Hepatocyte (in vitro differentiated cells): ENCODE measurements at regions not wholly inside any gene's neighbourhood (a gene's known extent, or its start where the extent isn't known, plus 50 kb on each side); places are given as distances from the start of the nearest gene placed in this dataset.

Experiments
- DNase-seq: peaks from one replicate; pipeline ENCODE4 v3.0.0-alpha.2; 2016; ENCODE audit warnings: low spot score
- H2AFZ ChIP-seq: fragments of 200-600 bp; sonication (generic); 2 replicates; pipeline ENCODE4 v1.6.0; 2016; ENCODE audit warnings: antibody characterized with exemption, mild to moderate bottlenecking
- H3K27ac ChIP-seq: fragments of 200-600 bp; sonication (generic); 2 replicates; pipeline ENCODE4 v1.5.1; 2016; ENCODE audit warnings: mild to moderate bottlenecking
- H3K27me3 ChIP-seq: fragments of 200-600 bp; sonication (generic); 2 replicates; pipeline ENCODE4 v1.6.1; 2016
- H3K36me3 ChIP-seq: fragments of 200-600 bp; sonication (generic); replicated peaks from 2 replicates; pipeline ENCODE4 v1.5.1; 2016; ENCODE audit warnings: low read depth; ENCODE audit not compliant: insufficient read depth
- H3K4me1 ChIP-seq: fragments of 200-600 bp; sonication (generic); 2 replicates; pipeline ENCODE4 v1.5.1; 2016; ENCODE audit warnings: mild to moderate bottlenecking, moderate library complexity; ENCODE audit not compliant: insufficient read depth
- H3K4me2 ChIP-seq: fragments of 200-600 bp; sonication (generic); 2 replicates; pipeline ENCODE4 v1.6.0; 2016
- H3K4me3 ChIP-seq: fragments of 200-600 bp; sonication (generic); 2 replicates; pipeline ENCODE4 v1.5.1; 2016; ENCODE audit warnings: mild to moderate bottlenecking
- H3K79me2 ChIP-seq: fragments of 200-600 bp; sonication (generic); 2 replicates; pipeline ENCODE4 v1.6.0; 2017; ENCODE audit warnings: mild to moderate bottlenecking
- H3K9me2 ChIP-seq: fragments of 200-600 bp; sonication (generic); replicated peaks from 2 replicates; pipeline ENCODE4 v1.6.0; 2017; ENCODE audit warnings: mild to moderate bottlenecking; ENCODE audit not compliant: insufficient read depth
- H3K9me3 ChIP-seq: fragments of 200-600 bp; sonication (generic); 2 replicates; pipeline ENCODE4 v1.5.1; 2016; ENCODE audit warnings: low read depth, mild to moderate bottlenecking
- H4K20me1 ChIP-seq: fragments of 200-600 bp; sonication (generic); 2 replicates; pipeline ENCODE4 v1.6.0; 2016; ENCODE audit warnings: mild to moderate bottlenecking; ENCODE audit not compliant: insufficient read depth, poor library complexity, severe bottlenecking
- CTCF ChIP-seq: fragments of 200-600 bp; sonication (generic); IDR thresholded peaks from 2 replicates; pipeline ENCODE4 v1.5.1; 2016; ENCODE audit warnings: antibody characterized with exemption, mild to moderate bottlenecking; ENCODE audit not compliant: poor library complexity
- EZH2 ChIP-seq: fragments of 200-600 bp; sonication (generic); IDR thresholded peaks from 2 replicates; pipeline ENCODE4 v1.6.1; 2016; ENCODE audit warnings: antibody characterized with exemption, mild to moderate bottlenecking, borderline replicate concordance
- EZH2phosphoT487 ChIP-seq: fragments of 200-600 bp; sonication (generic); IDR thresholded peaks from one replicate; pipeline ENCODE4 v1.6.1; 2018; ENCODE audit warnings: antibody characterized with exemption, mild to moderate bottlenecking, low read depth, moderate library complexity; ENCODE audit not compliant: unreplicated experiment, severe bottlenecking
- WGBS: methylation state at CpG from one replicate; pipeline ENCODE4 v1.1.6; 2016; ENCODE audit warnings: low lambda C conversion rate; ENCODE audit errors: missing lambda C conversion rate; 5-methylcytosine and 5-hydroxymethylcytosine counted together

GRCh38 chr11:69418576-69419296 is 62.7 kb upstream of the LINC01488 start:
- Histone ChIP-seq H3K79me2 (no peaks in the 10 kb centered on the region), H3K36me3 (no peaks in the 10 kb centered on the region), H3K4me2 (no peak overlapping the region), H2AFZ (no peak overlapping the region), H3K9me2 (no peaks in the 10 kb centered on the region), H3K27me3 (no peaks in the 10 kb centered on the region), H3K9me3 (no peaks in the 10 kb centered on the region), H3K27ac (no peak overlapping the region), H4K20me1 (no peaks in the 10 kb centered on the region), H3K4me1 (peaks cover 27% of the 10 kb centered on the region), H3K4me3 (no peak overlapping the region)
- DNase-seq, result no peak
- WGBS, result 95% methylated on average over 14 of the region's 14 CpGs
- TF ChIP-seq CTCF (no peak), EZH2phosphoT487 (no peak), EZH2 (no peak)

DNA sequence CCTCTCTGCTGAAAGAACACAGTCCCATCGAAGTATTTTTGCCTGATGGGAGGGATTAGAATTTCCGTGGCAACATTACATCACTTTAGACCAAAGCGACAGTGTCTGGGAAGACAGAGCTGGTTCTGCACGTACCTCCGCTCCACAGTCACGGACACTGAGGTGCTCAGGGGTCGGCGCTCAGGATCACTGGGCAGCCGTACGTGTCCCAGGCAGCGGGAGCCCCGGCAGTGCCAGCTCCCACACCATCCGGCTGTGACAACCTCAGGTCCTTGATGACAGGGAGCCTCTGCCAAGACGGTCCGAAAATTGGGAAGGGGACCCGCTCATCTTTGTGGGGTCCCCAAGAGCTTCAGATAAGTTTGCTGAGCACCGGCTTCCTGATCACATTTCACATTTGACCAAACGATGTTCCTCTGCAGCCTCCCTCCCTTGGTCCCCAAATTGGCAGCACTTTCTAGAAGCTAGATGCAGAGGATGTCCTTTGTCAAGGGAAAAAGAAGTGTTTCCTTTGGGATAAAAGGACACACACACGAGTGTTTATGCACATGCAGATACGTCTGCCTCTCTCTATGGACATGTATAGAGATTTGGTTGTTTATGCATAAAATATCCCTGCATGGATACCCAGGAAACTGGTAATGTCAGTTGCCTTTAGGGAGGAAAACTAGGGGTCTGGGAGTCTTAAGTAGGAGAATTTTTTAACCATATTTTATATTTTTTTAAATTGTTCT is 61.6 kb upstream of the LINC01488 start:
- no peaks in the 10 kb centered on the region for H3K27me3 ChIP-seq
- no peak for DNase-seq
- no peak overlapping the region for H2AFZ ChIP-seq
- H3K79me2 ChIP-seq, result no peaks in the 10 kb centered on the region
- H4K20me1 ChIP-seq, result no peaks in the 10 kb centered on the region
- no peaks in the 10 kb centered on the region for H3K36me3 ChIP-seq
- H3K9me3 ChIP-seq, result no peaks in the 10 kb centered on the region
- no peak for TF ChIP-seq EZH2phosphoT487
- no peak for TF ChIP-seq CTCF
- no peak for TF ChIP-seq EZH2
- WGBS, result 82% methylated on average over 20 of the region's 20 CpGs
- H3K27ac ChIP-seq, result peak overlapping the region; percentile 22
- peaks cover 27% of the 10 kb centered on the region for H3K4me1 ChIP-seq
- no peak overlapping the region for H3K4me2 ChIP-seq
- H3K4me3 ChIP-seq, result no peak overlapping the region
- H3K9me2 ChIP-seq, result no peaks in the 10 kb centered on the region

- H3K4me2 ChIP-seq, result no peak overlapping the region
- no peak overlapping the region for H3K27ac ChIP-seq
- no peak overlapping the region for H2AFZ ChIP-seq
- no peaks in the 10 kb centered on the region for H3K36me3 ChIP-seq
- WGBS, result 92% methylated on average over 12 of the region's 16 CpGs
- no peaks in the 10 kb centered on the region for H3K9me2 ChIP-seq
- peaks cover 15% of the 10 kb centered on the region for H3K4me1 ChIP-seq
- DNase-seq, result no peak
- H3K9me3 ChIP-seq, result no peaks in the 10 kb centered on the region
- no peaks in the 10 kb centered on the region for H4K20me1 ChIP-seq
- no peaks in the 10 kb centered on the region for H3K79me2 ChIP-seq
- H3K27me3 ChIP-seq, result no peaks in the 10 kb centered on the region
- TF ChIP-seq CTCF, result no peak
- no peak for TF ChIP-seq EZH2
- no peak for TF ChIP-seq EZH2phosphoT487
- no peak overlapping the region for H3K4me3 ChIP-seq
Observed at GRCh38 chr11:69422645-69423044, 58.8 kb upstream of the LINC01488 start.
